ENCODE measurements at regions not wholly inside any gene's neighbourhood (a gene's known extent, or its start where the extent isn't known, plus 50 kb on each side); places are given as distances from the start of the nearest gene placed in this dataset.
"Not testable (repeated sequence)": the region's sequence is repeated elsewhere in the genome, so short reads cannot be mapped to it uniquely, and the experiment has no call there.

- no peak for DNase-seq (ENCODE audit: low read depth in 2 of 2)
Measured at GRCh38 chr17:31748881-31749280, 110.2 kb downstream of the COPRS start.

GRCh38 chr17:31746884-31747495, 112.1 kb downstream of the COPRS start:
- no peak for DNase-seq (ENCODE audit: low read depth in 2 of 2)

DNA sequence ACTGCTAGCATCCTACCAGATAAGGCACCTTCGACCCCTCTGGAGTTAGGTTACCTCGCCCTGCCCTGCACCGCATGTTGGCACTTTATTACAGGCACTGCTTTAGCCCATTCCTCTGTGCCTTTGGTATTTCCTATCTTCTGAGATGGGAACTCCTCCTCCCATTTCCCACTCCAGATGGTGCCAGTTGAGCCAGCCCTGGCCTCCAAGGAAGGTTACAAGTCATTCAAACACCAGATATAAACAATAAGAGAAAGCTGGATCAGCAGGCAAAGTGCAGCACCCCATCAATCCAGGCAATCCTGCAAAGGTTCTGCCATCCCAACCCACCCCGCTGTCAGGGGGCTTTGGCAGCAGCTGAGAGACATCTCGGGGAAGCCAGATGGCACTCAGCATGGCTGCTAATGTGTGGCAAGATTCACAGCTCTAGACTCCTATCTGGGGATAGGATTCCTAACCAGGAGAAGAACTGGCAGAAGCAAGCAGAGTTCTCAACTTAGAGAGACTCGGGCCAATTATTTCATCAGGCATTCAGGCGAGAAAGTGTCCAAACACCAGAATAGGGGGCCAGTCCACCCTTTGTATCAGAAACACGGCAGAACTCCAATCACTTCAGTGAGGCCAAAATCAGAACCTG, 113.0 kb downstream of the COPRS start:
- no peak for DNase-seq (ENCODE audit: low read depth in 2 of 2)

- DNase-seq (ENCODE audit: low read depth in 2 of 2), result no peak
Measured at GRCh38 chr17:31744511-31744951, 114.5 kb downstream of the COPRS start.

DNA sequence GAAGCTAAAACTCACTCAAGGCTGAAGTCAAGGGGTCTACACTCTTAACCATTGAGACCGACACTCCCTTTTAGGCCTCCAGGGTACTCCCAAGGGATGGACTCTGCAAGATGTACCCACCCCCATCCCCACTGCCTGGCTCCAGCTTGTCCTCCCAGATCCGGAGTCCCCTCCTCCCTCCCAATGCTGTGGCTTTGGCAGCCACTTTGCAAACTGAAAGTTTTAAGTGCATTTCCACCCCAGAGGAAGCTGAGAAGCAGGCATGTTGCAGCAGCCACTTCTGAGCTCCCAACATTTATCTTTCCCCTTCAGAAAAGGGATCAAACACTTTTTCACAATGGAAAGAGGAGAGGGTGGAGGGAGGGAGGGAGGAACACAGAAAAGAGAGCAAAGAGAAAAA, 115.2 kb downstream of the COPRS start:
- DNase-seq (ENCODE audit: low read depth in 2 of 2), result peak in 1 of 2 experiments; percentile 28

DNA sequence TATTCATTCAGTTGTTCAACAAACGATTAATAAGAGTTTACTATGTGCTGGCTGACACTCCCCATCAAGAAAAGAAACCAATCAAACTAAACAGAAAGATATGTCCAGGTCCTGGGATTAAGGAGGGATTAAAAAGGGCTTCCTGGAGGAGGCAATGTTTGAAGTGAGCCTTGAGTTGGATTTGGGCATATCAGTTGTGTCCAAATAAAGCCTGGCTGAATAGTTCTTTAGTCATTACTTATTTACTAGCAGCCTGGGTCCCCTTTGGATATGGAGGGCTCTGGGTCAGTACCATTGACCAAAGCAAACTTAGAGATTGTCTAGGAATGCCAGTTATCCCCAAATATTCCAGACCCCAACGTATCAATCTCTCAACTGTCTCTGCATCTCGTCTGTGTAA, 117.7 kb downstream of the COPRS start:
- no peak for DNase-seq (ENCODE audit: low read depth in 2 of 2)

GRCh38 chr17:31740611-31741082, 118.4 kb downstream of the COPRS start:
- DNase-seq (ENCODE audit: low read depth in 2 of 2), result peak; percentile 94 to 95

DNA sequence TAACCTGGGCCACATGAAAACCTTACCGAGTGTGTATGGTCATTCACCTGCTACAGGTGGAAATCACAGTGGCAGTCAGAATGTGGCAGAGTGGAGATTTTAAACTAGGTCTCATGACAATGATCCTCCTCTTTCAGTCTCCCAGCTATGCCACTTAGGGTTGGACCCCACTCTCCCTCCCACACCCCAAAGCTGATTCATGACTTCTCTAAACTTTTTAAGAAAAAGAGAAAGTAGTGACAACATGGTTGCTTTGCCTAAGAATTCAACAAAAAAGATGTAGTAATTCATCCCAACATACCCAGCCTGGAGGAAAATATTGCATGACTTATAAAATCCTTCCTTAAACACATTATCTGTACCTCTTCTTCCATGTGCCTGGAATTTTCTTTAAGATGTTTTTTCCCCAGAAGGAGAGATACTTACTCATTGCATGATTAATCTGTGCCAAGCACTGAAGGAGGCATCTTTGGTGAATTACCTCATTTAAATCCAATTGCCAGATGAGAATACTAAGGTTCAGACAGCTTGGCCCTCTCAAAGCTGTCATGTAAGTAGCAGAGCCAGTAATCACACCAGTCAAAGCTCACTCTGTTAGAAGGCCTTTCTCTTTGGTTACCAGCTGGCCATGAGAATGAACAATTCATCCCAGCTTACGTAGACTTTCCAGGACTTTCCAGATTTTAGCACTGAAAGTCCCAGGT, 119.9 kb downstream of the COPRS start:
- DNase-seq (ENCODE audit: low read depth in 2 of 2), result peak; percentile 55 to 56

DNA sequence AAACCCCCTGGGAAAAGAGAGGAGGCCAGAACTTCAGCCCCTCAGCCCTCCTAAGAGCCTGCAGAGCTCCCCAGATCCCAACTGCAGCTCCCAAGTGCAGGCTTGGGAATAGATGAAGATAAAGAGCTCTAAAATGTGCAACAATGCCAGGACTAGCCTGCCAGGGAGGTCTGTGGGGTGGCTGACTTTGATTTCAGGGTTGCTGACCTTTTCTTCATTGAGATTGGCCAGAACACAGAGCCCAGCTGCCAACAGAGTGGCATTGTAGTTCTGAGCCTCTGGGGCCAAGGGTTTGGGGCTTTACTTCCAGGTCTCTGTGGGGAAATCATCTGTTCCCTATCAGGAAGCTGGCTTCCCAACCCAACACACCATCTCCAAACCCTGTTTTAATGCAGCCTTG, 120.6 kb downstream of the COPRS start:
- no peak for DNase-seq (ENCODE audit: low read depth in 2 of 2)

GRCh38 chr17:31738067-31738466, 121.0 kb downstream of the COPRS start:
- no peak for DNase-seq (ENCODE audit: low read depth in 2 of 2)

DNA sequence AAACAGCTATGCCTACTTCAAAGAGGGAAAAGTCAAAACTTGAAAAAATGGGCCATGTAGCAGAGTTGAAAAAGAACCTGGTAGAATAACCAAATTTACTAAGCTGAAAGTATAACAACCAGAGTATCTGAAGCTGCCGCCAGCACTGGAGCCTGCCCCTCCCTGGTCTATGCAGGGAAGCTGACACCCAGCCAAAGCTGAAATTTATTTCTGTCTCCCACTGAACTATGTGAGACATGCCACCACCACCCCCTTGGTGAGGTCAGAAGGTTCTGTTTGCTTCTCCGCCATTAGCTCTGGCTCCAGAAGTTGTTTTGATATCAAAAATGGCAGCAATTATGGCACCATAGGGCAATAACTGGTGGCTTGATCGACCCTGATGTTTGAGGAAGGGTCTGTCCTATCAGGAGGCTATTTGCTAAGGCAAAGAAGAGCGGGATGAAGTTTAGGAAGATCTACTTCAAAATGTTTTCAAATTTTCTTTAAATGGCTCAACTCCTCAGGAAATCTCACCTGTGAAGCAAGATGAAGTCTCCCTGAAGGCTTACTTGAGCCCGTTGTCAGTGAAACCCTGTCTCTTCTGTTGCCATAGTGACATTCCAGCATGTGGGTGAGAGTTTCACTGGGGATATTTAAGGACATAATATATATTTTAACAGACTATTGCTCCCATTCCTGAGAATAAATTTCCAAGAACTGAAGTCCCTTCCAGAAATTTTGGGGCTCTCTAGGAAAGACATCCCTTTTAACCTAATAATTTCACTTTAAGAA, 122.0 kb downstream of the COPRS start:
- DNase-seq (ENCODE audit: low read depth in 2 of 2), result no peak

GRCh38 chr17:31733326-31733725, 125.7 kb downstream of the COPRS start:
- DNase-seq (ENCODE audit: low read depth in 2 of 2), result no peak

DNA sequence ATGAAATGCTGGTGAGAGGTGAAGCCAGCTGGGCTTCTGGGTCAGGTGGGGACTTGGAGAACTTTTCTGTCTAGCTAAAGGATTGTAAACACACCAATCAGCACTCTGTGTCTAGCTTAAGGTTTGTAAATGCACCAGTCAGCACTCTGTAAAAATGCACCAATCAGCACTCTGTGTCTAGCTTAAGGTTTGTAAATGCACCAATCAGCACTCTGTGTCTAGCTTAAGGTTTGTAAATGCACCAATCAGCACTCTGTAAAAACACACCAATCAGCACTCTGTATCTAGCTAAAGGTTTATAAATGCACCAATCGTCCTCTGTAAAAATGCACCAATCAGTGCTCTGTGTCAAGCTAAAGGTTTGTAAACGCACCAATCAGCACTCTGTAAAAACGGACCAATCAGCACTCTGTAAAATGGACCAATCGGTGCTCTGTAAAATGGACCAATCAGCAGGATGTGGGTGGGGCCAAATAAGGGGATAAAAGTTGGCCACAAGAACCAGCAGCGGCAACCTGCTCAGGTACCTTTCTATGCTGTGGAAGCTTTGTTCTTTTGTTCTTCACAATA, 127.4 kb downstream of the COPRS start:
- DNase-seq (ENCODE audit: low read depth in 2 of 2), result not testable (repeated sequence)

DNA sequence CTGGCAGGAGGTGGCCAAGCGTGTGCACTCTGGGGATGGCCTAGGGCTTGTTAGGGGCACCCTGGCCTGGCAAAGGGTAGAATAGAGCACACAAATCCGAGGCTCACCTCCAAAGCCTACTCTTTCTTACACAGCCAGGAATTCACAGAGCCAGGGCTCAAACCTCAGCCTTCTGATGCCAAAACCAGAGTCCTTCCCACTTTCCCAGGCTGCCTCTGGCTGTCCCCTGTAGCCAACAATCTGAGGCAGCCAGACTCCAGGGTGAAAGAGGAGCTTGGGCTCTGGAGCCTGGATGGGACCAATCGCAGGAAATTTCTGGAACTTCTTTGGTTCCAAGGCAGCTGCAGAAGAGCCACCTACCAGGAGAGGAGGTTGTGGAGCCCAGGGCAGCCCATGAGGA, 127.9 kb downstream of the COPRS start:
- no peak for DNase-seq (ENCODE audit: low read depth in 2 of 2)

- DNase-seq (ENCODE audit: low read depth in 2 of 2), result no peak
Measured at GRCh38 chr17:31726980-31727427, 132.0 kb downstream of the COPRS start.

GRCh38 chr17:31724619-31725018, 134.4 kb downstream of the COPRS start:
- DNase-seq (ENCODE audit: low read depth in 2 of 2), result no peak

DNA sequence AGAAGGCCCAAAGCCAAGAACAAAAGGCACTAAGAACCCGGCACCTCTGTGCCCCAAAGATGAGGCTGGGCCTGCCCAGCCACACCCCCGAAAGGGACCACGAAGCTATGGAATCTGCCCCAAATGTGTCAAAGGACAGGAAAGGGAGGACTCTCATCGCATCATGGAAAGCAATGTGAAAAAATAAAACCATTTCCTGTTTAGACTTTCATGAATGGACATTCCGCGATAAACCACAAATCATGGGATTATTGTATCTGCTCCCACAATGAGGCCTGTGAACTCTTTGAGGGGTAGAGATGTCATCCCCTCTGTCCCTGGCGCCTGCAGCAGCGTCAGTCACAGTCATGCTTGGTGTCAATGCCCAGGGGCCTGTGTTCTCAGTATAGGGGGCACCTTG, 135.0 kb downstream of the COPRS start:
- no peak for DNase-seq (ENCODE audit: low read depth in 2 of 2)

- no peak for DNase-seq (ENCODE audit: low read depth in 2 of 2)
Measured at GRCh38 chr17:31722251-31723056, 136.6 kb downstream of the COPRS start.

DNA sequence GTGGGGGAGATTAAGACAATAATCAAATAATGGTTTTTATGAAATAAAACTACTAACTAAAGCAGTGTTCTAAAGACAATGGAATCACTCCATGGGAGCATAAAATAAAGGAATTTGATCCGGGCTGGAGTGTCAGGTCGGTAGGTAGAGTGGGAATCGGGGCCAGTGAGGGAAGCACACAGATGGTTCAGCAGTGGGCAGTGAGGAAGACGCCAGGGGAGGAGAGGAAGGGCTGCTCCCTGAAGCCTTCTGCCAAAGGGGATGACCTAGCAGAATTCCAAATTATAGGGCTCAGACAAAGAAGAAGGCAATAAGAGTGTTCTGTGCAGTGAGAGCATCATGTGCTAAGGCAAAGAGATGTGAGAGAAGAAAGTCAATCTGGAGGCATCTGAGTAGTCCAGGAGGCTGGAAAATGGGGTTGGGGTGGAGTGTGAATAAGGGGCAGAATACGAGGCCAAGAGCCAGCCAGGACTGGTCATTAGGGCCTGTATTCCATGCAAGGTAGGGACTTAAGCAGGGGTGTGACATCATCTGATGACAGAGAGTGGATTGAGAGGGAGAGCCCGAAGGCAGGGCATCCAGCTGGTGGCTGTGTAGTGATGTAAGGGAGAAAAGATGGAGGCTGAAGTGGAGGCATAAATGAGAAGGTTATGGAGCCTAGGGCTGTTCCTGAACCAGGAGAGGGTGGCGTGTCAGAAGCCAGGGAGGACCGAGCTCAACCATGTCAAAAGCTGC, 137.6 kb downstream of the COPRS start:
- no peak for DNase-seq (ENCODE audit: low read depth in 2 of 2)

DNA sequence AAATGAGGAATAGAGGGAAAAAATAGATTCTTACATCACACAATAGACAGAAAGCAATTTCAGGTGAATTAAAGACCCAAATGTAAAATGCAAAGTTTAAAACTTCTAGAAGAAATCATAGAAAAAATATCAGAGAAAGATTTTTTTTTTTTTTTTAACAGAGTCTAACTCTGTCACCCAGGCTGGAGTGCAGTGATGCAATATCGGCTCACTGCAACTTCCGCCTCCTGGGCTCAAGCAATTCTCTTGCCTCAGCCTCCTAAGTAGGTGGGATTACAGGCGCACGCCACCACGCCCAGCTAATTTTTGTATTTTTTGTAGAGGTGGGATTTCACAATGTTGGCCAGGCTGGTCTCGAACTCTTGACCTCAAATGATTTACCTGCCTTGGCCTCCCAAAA, 141.8 kb downstream of the COPRS start:
- not testable (repeated sequence) for DNase-seq (ENCODE audit: low read depth in 2 of 2)

Measured in fibroblast of skin of left biceps (primary cell).